ENCODE measurements at regions not wholly inside any gene's neighbourhood (a gene's known extent, or its start where the extent isn't known, plus 50 kb on each side); places are given as distances from the start of the nearest gene placed in this dataset.
"Not testable (repeated sequence)": the region's sequence is repeated elsewhere in the genome, so short reads cannot be mapped to it uniquely, and the experiment has no call there.

GRCh38 chr6:137802408-137803182 lies 64.5 kb upstream of the TNFAIP3 start:
- DNase-seq (ENCODE audit: low spot score): no peak
- TF ChIP-seq, protein P1, sequence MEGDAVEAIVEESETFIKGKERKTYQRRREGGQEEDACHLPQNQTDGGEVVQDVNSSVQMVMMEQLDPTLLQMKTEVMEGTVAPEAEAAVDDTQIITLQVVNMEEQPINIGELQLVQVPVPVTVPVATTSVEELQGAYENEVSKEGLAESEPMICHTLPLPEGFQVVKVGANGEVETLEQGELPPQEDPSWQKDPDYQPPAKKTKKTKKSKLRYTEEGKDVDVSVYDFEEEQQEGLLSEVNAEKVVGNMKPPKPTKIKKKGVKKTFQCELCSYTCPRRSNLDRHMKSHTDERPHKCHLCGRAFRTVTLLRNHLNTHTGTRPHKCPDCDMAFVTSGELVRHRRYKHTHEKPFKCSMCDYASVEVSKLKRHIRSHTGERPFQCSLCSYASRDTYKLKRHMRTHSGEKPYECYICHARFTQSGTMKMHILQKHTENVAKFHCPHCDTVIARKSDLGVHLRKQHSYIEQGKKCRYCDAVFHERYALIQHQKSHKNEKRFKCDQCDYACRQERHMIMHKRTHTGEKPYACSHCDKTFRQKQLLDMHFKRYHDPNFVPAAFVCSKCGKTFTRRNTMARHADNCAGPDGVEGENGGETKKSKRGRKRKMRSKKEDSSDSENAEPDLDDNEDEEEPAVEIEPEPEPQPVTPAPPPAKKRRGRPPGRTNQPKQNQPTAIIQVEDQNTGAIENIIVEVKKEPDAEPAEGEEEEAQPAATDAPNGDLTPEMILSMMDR (conservative IDR thresholded peaks at IDR 0.05; ENCODE audit: low read depth): no peak
- H3K27ac ChIP-seq: no peak overlapping the region
- CTCF ChIA-PET: no interaction called here
- POLR2A ChIA-PET (ENCODE audit: low non-redundant PET): no interaction called here

DNA sequence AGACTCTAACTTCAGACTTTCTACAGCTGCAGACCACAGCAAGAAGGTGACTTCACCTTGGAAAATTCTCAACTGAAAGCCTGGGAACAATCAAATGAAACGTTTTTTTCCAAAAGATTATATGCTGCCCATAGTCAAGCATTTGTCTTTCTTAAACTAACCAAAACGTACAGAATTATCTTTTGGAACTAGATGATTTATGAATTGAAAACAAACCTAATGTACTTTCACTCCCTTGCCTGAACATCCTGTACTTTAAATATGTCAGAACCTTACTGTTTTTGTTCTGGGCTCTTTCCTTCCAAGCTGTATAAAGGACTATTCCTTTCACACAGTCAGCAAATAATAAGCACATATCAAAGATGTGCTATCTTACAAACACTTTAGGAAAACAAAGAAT lies 62.4 kb upstream of the TNFAIP3 start:
- TF ChIP-seq, protein P1 (conservative IDR thresholded peaks at IDR 0.05; ENCODE audit: low read depth): no peak
- no peak overlapping the region for H3K27ac ChIP-seq
- DNase-seq (ENCODE audit: low spot score): no peak
- POLR2A ChIA-PET (ENCODE audit: low non-redundant PET): no interaction called here
- CTCF ChIA-PET: interaction anchor here (0.7 kb wide), 1 partner anchor 39 kb away, joined by 3 read pairs; no protein-coding TSS in a partner anchor

- H3K27ac ChIP-seq: no peak overlapping the region
- POLR2A ChIA-PET (ENCODE audit: low non-redundant PET): no interaction called here
- CTCF ChIA-PET: interaction anchor here (0.7 kb wide), 1 partner anchor 36 kb away, joined by 4 read pairs; no protein-coding TSS in a partner anchor
- no peak for DNase-seq (ENCODE audit: low spot score)
- TF ChIP-seq, protein P1 (conservative IDR thresholded peaks at IDR 0.05; ENCODE audit: low read depth): no peak
Measured at GRCh38 chr6:137805622-137806021, 61.4 kb upstream of the TNFAIP3 start.

DNA sequence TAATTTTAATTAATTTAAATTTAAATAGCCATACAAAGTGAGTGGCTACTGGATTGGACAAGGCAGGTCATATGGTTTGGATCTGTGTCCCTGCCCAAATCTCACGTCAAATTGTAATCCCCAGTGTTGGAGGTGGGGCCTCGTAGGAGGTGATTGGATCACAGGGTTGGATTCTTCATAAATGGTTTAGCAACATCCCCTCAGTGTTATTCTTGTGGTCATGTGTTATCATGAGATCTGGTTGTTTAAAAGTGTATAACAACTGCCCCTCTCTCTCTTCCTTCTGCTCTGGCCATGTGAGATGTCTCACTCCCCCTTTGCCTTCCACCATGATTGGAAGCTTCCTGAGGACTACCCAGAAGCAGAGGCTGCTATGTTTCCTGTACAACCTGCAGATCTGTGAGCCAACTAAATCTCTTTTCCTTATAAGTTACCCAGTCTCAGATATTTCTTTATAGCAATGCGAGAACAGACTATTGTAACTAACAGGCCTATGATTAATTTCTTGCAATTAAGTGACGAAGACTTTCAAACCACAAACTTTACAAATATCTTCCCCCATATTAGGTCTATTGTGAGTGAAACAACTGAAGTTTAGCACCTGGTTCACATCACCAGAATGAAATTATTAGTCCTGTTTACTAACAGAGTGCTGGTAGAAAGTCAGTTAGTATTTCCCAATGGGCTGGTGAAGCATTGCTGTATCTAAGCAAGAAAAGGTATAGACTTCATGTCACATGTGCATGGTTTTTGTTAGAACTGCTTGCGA lies 60.0 kb upstream of the TNFAIP3 start:
- POLR2A ChIA-PET (ENCODE audit: low non-redundant PET): no interaction called here
- no peak overlapping the region for H3K27ac ChIP-seq
- CTCF ChIA-PET: no interaction called here
- TF ChIP-seq, protein P1 (conservative IDR thresholded peaks at IDR 0.05; ENCODE audit: low read depth): no peak
- DNase-seq (ENCODE audit: low spot score): no peak

GRCh38 chr6:137808191-137808590 lies 58.9 kb upstream of the TNFAIP3 start:
- H3K27ac ChIP-seq: peak overlapping the region; percentile 50; the same call in 1 of the 2 replicates
- peak; percentile 84 for DNase-seq (ENCODE audit: low spot score)
- POLR2A ChIA-PET (ENCODE audit: low non-redundant PET): interaction anchor here (1.2 kb wide), 1 partner anchor 74 kb away, joined by 9 read pairs; no protein-coding TSS in a partner anchor
- TF ChIP-seq, protein P1 (conservative IDR thresholded peaks at IDR 0.05; ENCODE audit: low read depth): no peak
- CTCF ChIA-PET: no interaction called here

DNA sequence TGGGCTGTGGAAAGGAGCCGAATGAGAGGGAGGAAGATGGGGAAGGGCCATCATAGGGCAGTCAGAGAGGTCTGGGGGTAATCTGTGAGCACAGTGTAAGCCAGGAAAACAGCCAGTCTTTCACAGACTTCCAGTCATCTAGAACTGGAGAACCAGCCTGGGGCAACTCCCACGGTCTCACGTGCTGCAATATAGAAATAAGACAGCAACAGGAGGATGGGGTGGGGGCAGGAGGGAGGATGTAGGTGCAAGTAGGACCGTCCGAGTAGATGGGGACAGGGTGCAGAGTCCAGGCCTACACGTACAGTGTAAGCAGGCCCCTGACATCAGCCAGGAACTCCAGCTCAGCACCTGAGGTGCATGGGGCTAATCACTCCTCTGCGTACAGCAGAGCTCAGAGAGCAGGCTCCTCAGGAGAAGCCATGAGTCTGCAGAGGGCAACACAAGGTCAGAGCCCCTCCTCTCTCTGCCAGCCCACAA lies 58.2 kb upstream of the TNFAIP3 start:
- TF ChIP-seq, protein P1 (conservative IDR thresholded peaks at IDR 0.05; ENCODE audit: low read depth): no peak
- H3K27ac ChIP-seq: peak overlapping the region; percentile 50
- ChIA-PET POLR2A (ENCODE audit: low non-redundant PET) (interaction anchor here (1.2 kb wide), 1 partner anchor 75 kb away, joined by 9 read pairs; no protein-coding TSS in a partner anchor), CTCF (no interaction called here)
- no peak for DNase-seq (ENCODE audit: low spot score)

- DNase-seq (ENCODE audit: low spot score); CTCF ChIA-PET; POLR2A ChIA-PET (ENCODE audit: low non-redundant PET); H3K27ac ChIP-seq: not testable (repeated sequence)
Measured at GRCh38 chr6:137809895-137810553, 57.0 kb upstream of the TNFAIP3 start.

All from RWPE1 (cell line).